Left cardiac atrium (tissue), 4 donors: ENCODE measurements at regions not wholly inside any gene's neighbourhood (a gene's known extent, or its start where the extent isn't known, plus 50 kb on each side); places are given as distances from the start of the nearest gene placed in this dataset.
"Not testable (repeated sequence)": the region's sequence is repeated elsewhere in the genome, so short reads cannot be mapped to it uniquely, and the experiment has no call there.

Source experiments
- ATAC-seq, 2 donors: fragments of 200-7000 bp; cut with Tn5 transposase; one replicate each; pipeline ENCODE4 v1.9.1; 2020; ENCODE audit warnings: mild to moderate bottlenecking in 2 of 2, moderate library complexity in 2 of 2
- DNase-seq: peaks from one replicate; pipeline ENCODE4 v3.0.0-alpha.2; 2020
- intact Hi-C, 2 donors: fragments of 100-400 bp; cut with DNase I; formaldehyde crosslinking; loops; one replicate each; pipeline versions ENCODE4 v1.14.1 to v1.15.1; 2022 to 2023
- donor health status: DM: no; HTN: yes; CAD: no.
- donor health status: DM: no; HTN: yes; CAD: no; lungs with severe emphysema.
- donor health status: DM: yes; HTN: yes; CAD: no.
- donor health status: Dilated cardiomyopathy.

GRCh38 chr19:31000913-31001312, 348.3 kb downstream of the TSHZ3 start:
- intact Hi-C loops, result no loop called here
- DNase-seq, result no peak
- no peak for ATAC-seq

DNA sequence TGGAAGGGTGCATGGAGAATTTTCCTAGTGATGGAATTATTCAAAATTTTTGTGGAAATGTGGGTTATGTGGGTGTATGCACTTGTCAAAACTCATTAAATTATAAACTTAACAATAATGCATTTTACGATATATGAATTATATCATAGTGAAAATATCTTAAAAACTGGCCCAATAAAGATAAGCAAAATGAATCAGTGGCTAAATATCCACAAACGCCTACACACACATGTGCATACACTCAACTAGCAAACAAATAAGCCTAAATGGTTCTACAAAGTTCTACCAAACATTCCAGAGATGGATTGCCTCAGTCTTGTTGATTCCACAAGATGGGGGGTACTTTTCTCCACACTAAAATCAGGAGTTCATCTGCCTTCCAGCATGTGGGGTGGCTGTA, 349.5 kb downstream of the TSHZ3 start:
- no peak for ATAC-seq
- intact Hi-C loops, result no loop called here
- no peak for DNase-seq

DNA sequence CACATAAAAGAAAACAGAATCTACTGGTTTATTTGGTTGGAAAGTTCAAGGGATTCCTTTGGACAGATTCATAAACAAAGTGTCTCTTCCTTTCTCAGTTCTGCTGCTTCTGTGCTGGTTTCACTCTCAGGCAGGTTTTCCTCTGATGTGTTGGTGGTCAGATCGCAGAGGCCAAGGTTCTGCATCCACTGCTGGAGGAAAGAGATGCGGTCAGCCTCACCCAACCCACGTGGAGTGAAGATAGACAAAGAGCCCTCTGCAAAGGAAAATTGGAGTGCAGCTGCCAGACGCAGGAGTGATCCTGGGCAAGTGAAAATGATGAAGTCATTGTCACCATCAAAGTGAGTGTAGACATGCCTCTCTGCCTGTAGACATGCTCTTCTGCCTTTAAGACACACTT, 352.0 kb downstream of the TSHZ3 start:
- intact Hi-C loops, result no loop called here

DNA sequence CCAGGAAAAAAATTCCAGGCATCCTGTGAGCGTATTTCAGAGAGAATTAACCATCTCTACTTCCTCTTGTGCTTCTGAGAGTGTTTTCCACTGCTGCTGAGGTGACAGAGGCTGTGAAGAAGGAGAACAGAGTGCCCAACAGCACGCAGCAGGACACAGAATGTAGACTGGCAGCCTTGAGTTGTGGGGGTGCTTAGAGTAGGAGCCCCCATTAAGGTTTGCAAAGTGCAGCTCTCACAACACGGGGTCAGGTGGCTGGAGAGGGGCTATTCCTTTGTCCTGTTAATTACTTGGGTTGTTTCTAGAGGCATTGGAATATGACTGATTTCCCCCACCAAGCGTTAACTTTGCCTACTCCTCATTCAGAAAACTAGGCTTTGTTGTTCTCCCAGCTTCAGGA, 370.6 kb downstream of the TSHZ3 start:
- ATAC-seq, result no peak
- no peak for DNase-seq
- intact Hi-C loops, result no loop called here

More for the DNA sequence above, 352.0 kb downstream of the TSHZ3 start:
- no peak for ATAC-seq
- no peak for DNase-seq

DNA sequence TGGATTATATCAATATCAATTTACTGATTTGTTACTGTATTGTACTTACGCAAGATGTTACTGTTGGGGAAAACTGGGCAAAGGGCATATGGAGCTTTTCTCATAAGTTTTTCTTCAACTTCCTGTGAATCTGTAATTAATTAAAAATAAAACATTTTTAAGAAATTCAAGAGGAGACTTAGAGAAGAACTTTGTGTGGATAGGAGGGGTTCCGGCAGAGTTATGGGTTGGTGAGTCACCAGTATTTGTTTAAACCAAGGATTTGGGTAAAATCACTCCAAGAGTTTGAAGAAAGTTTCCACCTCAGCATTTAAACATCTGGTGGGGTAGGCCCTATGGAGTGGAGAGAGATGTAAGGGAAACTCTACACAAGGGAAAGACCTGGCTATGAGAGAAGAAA, 379.6 kb downstream of the TSHZ3 start:
- intact Hi-C loops, result no loop called here
- no peak for DNase-seq
- ATAC-seq, result no peak

- DNase-seq, result no peak
- no peak for ATAC-seq
- intact Hi-C loops, result no loop called here
Measured at GRCh38 chr19:30968841-30969399, 380.3 kb downstream of the TSHZ3 start.

- DNase-seq (no peak), ATAC-seq (no peak)
- intact Hi-C loops, result no loop called here
Measured at GRCh38 chr19:30968210-30968609, 381.0 kb downstream of the TSHZ3 start.

DNA sequence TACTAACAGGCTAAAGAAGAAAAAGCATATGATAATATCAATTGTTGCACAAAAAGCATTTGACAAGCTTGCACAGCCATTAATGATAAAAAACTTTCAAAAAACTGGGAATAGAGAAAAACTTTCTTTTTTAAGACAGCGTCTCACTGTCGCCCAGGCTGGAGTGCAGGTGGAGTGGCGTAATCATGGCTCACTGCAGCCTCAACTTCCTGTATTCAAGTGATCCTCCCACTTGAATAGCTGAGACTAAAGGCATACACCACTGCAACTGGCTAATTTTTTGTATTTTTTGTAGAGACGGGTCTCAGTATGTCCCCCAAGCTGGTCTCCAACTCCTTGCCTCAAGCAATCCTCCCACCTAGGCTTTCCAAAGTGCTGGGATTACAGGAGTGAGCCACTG, 382.8 kb downstream of the TSHZ3 start:
- no peak for DNase-seq
- intact Hi-C loops, result no loop called here
- no peak for ATAC-seq

- intact Hi-C loops, result no loop called here
- no peak for ATAC-seq
- no peak for DNase-seq
Measured at GRCh38 chr19:30959011-30959410, 390.2 kb downstream of the TSHZ3 start.

DNA sequence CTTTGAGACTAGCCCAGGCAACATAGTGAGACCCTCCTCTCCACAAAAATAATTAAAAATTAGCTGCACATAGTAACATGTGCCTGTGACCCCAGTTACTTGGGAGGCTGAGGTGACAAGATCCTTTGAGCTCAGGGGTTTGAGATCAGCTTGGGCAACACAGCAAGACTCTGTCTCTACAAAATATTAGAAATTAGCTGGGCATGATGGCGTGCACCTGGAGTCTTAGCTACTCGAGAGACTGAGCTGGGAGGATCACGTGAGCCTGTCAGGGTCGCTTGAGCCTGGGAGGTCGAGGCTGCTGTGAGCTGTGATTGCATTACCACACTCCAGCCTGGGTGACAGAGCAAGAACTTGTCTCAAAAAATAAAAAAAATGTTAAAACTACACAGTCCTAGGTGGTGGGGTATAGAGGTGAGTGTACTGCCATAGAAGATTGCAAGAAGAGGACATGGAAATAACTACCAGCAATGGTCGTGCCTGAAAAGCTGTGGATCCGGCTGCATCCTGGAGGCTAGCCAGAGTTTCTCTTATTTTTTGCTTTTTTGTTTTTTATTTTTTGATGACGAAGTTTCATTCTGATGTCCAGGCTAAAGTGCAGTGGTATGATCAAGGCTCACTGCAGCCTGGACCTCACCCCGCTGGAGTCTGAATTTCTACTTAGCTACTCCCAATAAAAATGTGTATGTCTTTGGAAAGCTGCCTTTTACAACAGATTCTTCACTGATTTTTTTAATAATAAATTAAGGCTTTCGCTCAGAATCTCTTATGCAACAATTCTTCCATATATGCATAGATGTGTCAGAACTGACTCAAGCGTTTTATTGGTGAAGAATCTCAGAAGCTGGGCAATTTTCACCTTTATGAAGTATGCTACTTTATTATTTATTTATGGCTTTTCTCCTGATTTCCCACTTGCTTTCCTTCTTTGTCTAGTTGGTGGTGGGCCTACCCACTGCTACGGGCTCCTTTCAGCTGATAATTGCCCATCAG, 393.8 kb downstream of the TSHZ3 start:
- intact Hi-C loops, result no loop called here
- ATAC-seq (no peak), DNase-seq (no peak)

DNA sequence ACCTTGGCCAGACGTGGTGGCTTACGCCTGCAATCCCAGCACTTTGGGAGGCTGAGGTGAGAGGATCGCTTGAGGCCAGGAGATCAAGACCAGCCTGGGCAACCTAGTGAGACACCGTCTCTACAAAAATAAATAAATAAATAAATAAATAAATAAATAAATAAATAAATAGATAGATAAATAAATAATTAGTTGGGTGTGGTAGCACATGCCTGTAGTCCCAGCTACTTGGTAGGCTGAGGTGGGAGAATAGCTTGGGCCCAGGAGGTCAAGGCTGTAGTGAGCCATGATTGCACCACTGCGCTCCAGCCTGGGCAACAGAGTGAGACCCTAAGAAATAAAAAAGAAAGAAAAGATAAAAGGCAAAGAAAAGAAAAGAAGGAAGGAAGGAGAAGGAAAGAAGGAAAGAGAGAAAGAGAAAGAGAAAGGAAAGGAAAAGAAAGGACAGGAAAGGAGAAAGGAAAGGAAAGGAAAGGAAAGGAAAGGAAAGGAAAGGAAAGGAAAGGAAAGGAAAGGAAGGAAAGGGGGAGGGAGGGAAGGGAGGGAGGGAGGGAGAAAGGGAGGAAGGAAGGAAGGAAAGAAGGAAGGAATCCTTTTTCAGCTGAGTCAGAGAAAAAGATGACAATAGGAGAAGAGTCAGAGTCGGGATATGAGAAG, 404.8 kb downstream of the TSHZ3 start:
- DNase-seq, ATAC-seq, intact Hi-C loops: not testable (repeated sequence)

DNA sequence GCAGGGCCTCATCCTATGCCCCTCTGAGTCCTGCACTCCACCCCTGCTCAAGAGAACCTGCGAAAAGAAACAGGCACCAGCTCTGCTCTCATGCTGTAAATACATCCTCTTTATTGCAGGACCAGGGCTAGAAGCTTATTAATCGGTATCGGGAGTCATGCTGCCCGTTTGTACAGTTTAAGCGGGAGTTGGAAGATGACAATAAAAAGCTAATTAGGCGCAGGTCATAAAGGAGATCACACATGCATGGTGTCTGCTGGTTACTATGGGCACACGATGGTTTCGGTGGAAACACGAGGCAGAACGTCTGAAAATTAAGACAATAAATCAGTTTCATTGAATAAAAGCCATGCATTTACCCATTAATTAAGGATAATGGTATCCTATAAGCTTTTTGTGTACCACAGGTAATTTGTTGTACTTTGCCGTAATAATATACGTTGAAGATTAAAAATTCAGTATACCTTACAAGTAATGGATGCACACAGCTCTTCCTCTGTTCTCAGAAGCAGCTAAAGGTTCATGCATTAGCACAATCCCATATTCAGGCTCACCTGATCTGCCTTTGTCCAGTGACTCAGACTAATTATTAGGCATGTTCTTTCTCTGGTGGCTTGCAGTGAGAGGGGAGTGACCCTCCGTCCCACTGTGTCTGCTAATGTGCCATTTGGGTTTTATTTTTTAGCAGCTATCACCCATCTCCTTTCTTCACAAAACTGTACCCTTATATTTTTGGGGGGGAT, 406.0 kb downstream of the TSHZ3 start:
- intact Hi-C loops, result no loop called here
- DNase-seq, result no peak
- no peak for ATAC-seq

GRCh38 chr19:30942636-30943035, 406.6 kb downstream of the TSHZ3 start:
- intact Hi-C loops, result no loop called here
- ATAC-seq, result no peak

GRCh38 chr19:30941591-30941990, 407.6 kb downstream of the TSHZ3 start:
- no peak for DNase-seq
- no peak for ATAC-seq
- intact Hi-C loops, result no loop called here

More at GRCh38 chr19:30942636-30943035, 406.6 kb downstream of the TSHZ3 start:
- DNase-seq, result no peak

- no peak for ATAC-seq
- intact Hi-C loops, result no loop called here
- DNase-seq, result no peak
Measured at GRCh38 chr19:30936276-30936675, 413.0 kb downstream of the TSHZ3 start.

DNA sequence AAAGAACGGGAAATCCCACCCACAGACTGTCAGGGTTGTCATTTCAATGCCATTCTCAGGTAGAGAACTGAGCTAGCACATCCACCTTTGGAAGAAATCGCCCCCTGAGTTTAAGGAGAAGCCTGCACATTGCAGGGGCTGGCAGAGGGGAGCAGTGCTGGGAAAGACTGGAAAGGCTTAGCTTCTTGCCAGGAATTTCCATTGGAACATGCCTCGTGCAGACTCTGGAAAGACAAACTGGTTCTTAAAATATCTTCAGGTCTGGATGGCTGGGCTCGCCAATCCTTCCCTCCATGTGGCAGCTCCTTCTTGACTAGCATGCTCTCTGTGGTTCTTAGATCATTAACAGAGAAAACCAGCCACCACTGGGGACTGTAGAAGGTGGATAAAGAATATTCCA, 414.1 kb downstream of the TSHZ3 start:
- DNase-seq (no peak), ATAC-seq (no peak)
- intact Hi-C loops, result no loop called here

GRCh38 chr19:30933454-30933853, 415.8 kb downstream of the TSHZ3 start:
- DNase-seq, intact Hi-C loops: not testable (repeated sequence)

DNA sequence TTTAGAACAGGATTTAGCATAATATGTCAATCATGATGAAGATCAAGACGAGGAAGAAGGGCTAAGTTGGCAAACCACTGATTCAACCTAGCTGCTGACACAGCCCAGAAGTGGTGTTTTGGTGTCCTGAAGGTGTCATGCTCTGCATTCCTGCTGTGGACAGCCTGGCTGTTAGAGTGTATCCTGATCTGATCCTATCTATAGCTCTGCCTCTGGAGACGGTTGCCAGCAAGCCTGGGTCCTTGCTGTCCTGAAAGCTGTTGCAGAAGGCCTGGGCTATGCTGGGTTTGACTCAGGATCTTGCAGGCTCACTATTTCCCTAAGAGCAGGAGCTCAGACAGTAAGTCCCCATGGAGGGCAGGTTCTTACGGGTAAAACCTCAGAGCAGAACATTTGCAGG, 416.4 kb downstream of the TSHZ3 start:
- no peak for ATAC-seq
- intact Hi-C loops, result no loop called here
- DNase-seq, result no peak

More at GRCh38 chr19:30933454-30933853, 415.8 kb downstream of the TSHZ3 start:
- ATAC-seq, result not testable (repeated sequence)

- intact Hi-C loops, result no loop called here
- ATAC-seq (no peak), DNase-seq (no peak)
Measured at GRCh38 chr19:30930941-30931706, 418.1 kb downstream of the TSHZ3 start.
